ENCODE measurements at regions not wholly inside any gene's neighbourhood (a gene's known extent, or its start where the extent isn't known, plus 50 kb on each side); places are given as distances from the start of the nearest gene placed in this dataset.

DNA sequence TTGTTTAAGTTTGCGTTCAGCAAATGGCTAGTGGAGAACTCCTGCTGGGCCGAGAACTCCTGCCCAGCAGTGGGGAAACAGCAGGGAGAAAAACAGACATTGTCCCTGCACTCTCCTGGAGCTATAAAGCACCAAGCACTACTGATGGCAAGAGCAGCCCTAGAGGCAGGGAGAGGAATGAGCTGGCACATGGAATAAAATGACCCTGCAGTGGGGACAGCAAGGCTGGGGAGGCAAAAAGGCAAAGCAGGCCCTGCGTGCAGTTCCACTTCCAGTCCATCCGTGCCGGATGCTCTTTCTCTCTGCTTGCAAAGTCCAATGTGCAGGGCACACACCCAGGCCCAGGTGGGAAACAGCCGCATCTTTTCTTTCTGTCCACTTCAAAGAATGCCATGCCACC is 415.5 kb downstream of the LRATD1 start:
- RAD21 ChIA-PET (ENCODE audit: unreplicated experiment): no interaction called here
- 60% methylated on average over 6 of the region's 6 CpGs for WGBS (ENCODE audit: insufficient coverage, insufficient replicate concordance, low lambda C conversion rate, missing lambda C conversion rate)
- CTCF ChIA-PET: interaction anchor here (1.0 kb wide), 1 partner anchor 10 kb away, joined by 3 read pairs; no protein-coding TSS in a partner anchor
- no peaks in the 10 kb centered on the region for H3K79me2 ChIP-seq (ENCODE audit: control insufficient read depth, insufficient read depth, low read length)
- SMC1A ChIA-PET (ENCODE audit: uncharacterized antibody, unreplicated experiment): no interaction called here
- H4K20me1 ChIP-seq (ENCODE audit: control insufficient read depth, insufficient read depth): no peaks in the 10 kb centered on the region
- no peaks in the 10 kb centered on the region for H3K27me3 ChIP-seq (replicated peaks in 1 of 2; ENCODE audit: control insufficient read depth in 2 of 2, insufficient read depth in 2 of 2, low read length in 1 of 2)
- DNase-seq (ENCODE audit: low read depth, low spot score) (no peak), ATAC-seq (no peak), FAIRE-seq (no peak)
- no peak overlapping the region for H3K9ac ChIP-seq (ENCODE audit: control insufficient read depth, insufficient read depth, low read length)
- no peak overlapping the region for H3K4me3 ChIP-seq
- H3K4me2 ChIP-seq (ENCODE audit: control insufficient read depth, insufficient read depth): no peak overlapping the region
- intact Hi-C loops (cut with micrococcal nuclease; ENCODE audit: unreplicated experiment): no loop called here
- H3K36me3 ChIP-seq (ENCODE audit: control insufficient read depth in 2 of 2, insufficient read depth in 2 of 2, low read length in 1 of 2): no peaks in the 10 kb centered on the region
- no peak overlapping the region for H3K27ac ChIP-seq (ENCODE audit: control insufficient read depth, insufficient read depth)
- TF ChIP-seq GATAD2B (conservative IDR thresholded peaks at IDR 0.05; ENCODE audit: low read depth) (no peak), RAD21 (IDR thresholded peaks at IDR 0.05; ENCODE audit: insufficient read depth, low read depth, low read length) (no peak), BRCA1 (IDR thresholded peaks at IDR 0.05; ENCODE audit: low read depth, low read length) (no peak)
- in situ Hi-C loops (cut with MboI): no loop called here
- H3K4me1 ChIP-seq (ENCODE audit: control insufficient read depth, insufficient read depth, low read length): no peaks in the 10 kb centered on the region
- H3K9me3 ChIP-seq (replicated peaks; ENCODE audit: control insufficient read depth, insufficient read depth, low read length): no peaks in the 10 kb centered on the region
- H2AFZ ChIP-seq (ENCODE audit: control insufficient read depth, low read depth, low read length): no peak overlapping the region
- POLR2A ChIA-PET: no interaction called here
- no TSS peak for BruUV-seq (replicated peaks)

- Histone ChIP-seq H2AFZ (ENCODE audit: control insufficient read depth, low read depth, low read length) (no peak overlapping the region), H3K4me3 (no peak overlapping the region), H3K27ac (ENCODE audit: control insufficient read depth, insufficient read depth) (no peak overlapping the region), H3K79me2 (ENCODE audit: control insufficient read depth, insufficient read depth, low read length) (no peaks in the 10 kb centered on the region), H3K36me3 (ENCODE audit: control insufficient read depth in 2 of 2, insufficient read depth in 2 of 2, low read length in 1 of 2) (no peaks in the 10 kb centered on the region), H3K4me1 (ENCODE audit: control insufficient read depth, insufficient read depth, low read length) (no peaks in the 10 kb centered on the region), H4K20me1 (ENCODE audit: control insufficient read depth, insufficient read depth) (no peaks in the 10 kb centered on the region), H3K27me3 (replicated peaks in 1 of 2; ENCODE audit: control insufficient read depth in 2 of 2, insufficient read depth in 2 of 2, low read length in 1 of 2) (no peaks in the 10 kb centered on the region), H3K4me2 (ENCODE audit: control insufficient read depth, insufficient read depth) (no peak overlapping the region), H3K9ac (ENCODE audit: control insufficient read depth, insufficient read depth, low read length) (no peak overlapping the region), H3K9me3 (replicated peaks; ENCODE audit: control insufficient read depth, insufficient read depth, low read length) (no peaks in the 10 kb centered on the region)
- CTCF ChIA-PET: interaction anchor here (1.0 kb wide), 1 partner anchor 9 kb away, joined by 4 read pairs; no protein-coding TSS in a partner anchor
- POLR2A ChIA-PET: no interaction called here
- in situ Hi-C loops (cut with MboI): no loop called here
- FAIRE-seq: no peak
- 57% methylated on average over 12 of the region's 14 CpGs for WGBS (ENCODE audit: insufficient coverage, insufficient replicate concordance, low lambda C conversion rate, missing lambda C conversion rate)
- DNase-seq (ENCODE audit: low read depth, low spot score): no peak
- RAD21 ChIA-PET (ENCODE audit: unreplicated experiment): no interaction called here
- intact Hi-C loops (cut with micrococcal nuclease; ENCODE audit: unreplicated experiment): no loop called here
- BruUV-seq (replicated peaks): no TSS peak
- no peak for ATAC-seq
- SMC1A ChIA-PET (ENCODE audit: uncharacterized antibody, unreplicated experiment): no interaction called here
- no peak for TF ChIP-seq CHD1 (IDR thresholded peaks at IDR 0.05; ENCODE audit: low read depth, low read length)
- no peak for TF ChIP-seq NBN (IDR thresholded peaks at IDR 0.05)
- no peak for TF ChIP-seq YBX1 (IDR thresholded peaks at IDR 0.05)
- no peak for TF ChIP-seq ZSCAN29 (IDR thresholded peaks at IDR 0.05)
- TF ChIP-seq IKZF1 (conservative IDR thresholded peaks at IDR 0.05): no peak
- no peak for TF ChIP-seq DPF2 (IDR thresholded peaks at IDR 0.05)
- no peak for TF ChIP-seq RB1 (IDR thresholded peaks at IDR 0.05; ENCODE audit: borderline replicate concordance)
- no peak for TF ChIP-seq MLLT1 (IDR thresholded peaks at IDR 0.05)
- TF ChIP-seq ZNF207 (IDR thresholded peaks at IDR 0.05; ENCODE audit: borderline replicate concordance): no peak
- no peak for TF ChIP-seq PAX5 (IDR thresholded peaks at IDR 0.05; ENCODE audit: borderline replicate concordance, low read depth, low read length)
- TF ChIP-seq JUND (IDR thresholded peaks at IDR 0.05; ENCODE audit: low read depth, low read length): no peak
- TF ChIP-seq, protein P1, sequence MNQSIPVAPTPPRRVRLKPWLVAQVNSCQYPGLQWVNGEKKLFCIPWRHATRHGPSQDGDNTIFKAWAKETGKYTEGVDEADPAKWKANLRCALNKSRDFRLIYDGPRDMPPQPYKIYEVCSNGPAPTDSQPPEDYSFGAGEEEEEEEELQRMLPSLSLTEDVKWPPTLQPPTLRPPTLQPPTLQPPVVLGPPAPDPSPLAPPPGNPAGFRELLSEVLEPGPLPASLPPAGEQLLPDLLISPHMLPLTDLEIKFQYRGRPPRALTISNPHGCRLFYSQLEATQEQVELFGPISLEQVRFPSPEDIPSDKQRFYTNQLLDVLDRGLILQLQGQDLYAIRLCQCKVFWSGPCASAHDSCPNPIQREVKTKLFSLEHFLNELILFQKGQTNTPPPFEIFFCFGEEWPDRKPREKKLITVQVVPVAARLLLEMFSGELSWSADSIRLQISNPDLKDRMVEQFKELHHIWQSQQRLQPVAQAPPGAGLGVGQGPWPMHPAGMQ (IDR thresholded peaks at IDR 0.05; ENCODE audit: borderline replicate concordance): no peak
- no peak for TF ChIP-seq CREM (IDR thresholded peaks at IDR 0.05; ENCODE audit: low read depth)
- no peak for TF ChIP-seq CBX3 (IDR thresholded peaks at IDR 0.05; ENCODE audit: borderline replicate concordance, low read depth)
- TF ChIP-seq POLR2AphosphoS5 (IDR thresholded peaks at IDR 0.05; ENCODE audit: low read length): no peak
Observed at GRCh38 chr2:15049096-15049993, 416.8 kb downstream of the LRATD1 start.

Data from GM12878 (cell line).